ENCODE measurements at regions not wholly inside any gene's neighbourhood (a gene's known extent, or its start where the extent isn't known, plus 50 kb on each side); places are given as distances from the start of the nearest gene placed in this dataset.

DNA sequence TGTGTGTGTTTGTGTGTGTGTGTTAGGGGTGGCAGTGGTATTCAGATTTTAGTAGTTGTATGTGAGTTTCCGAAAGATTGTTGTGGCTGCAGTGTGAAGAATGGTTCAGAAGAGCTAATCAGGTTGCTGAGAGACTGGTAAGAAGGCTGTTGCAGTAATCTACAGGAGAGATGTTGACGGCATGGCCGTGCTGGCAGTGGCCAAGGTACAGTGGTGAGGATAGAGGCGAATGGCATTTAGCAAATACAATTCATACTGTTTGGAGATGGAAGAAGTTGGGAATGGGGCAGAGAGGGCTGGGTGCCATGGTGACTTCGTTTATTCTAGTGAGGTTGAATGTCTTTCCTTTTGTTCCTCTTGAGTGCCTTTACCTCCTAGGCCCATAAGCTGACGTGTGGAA, 77.5 kb upstream of the SPATA31D4 start (continued):
- TF ChIP-seq, protein P1, sequence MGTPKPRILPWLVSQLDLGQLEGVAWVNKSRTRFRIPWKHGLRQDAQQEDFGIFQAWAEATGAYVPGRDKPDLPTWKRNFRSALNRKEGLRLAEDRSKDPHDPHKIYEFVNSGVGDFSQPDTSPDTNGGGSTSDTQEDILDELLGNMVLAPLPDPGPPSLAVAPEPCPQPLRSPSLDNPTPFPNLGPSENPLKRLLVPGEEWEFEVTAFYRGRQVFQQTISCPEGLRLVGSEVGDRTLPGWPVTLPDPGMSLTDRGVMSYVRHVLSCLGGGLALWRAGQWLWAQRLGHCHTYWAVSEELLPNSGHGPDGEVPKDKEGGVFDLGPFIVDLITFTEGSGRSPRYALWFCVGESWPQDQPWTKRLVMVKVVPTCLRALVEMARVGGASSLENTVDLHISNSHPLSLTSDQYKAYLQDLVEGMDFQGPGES (IDR thresholded peaks at IDR 0.05), result no peak
- TF ChIP-seq PAX8 (IDR thresholded peaks at IDR 0.05), result no peak
- TF ChIP-seq, protein P2, sequence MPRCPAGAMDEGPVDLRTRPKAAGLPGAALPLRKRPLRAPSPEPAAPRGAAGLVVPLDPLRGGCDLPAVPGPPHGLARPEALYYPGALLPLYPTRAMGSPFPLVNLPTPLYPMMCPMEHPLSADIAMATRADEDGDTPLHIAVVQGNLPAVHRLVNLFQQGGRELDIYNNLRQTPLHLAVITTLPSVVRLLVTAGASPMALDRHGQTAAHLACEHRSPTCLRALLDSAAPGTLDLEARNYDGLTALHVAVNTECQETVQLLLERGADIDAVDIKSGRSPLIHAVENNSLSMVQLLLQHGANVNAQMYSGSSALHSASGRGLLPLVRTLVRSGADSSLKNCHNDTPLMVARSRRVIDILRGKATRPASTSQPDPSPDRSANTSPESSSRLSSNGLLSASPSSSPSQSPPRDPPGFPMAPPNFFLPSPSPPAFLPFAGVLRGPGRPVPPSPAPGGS (IDR thresholded peaks at IDR 0.05; ENCODE audit: borderline replicate concordance, insufficient read depth, low read depth, low read length, poor library complexity, severe bottlenecking), result no peak
- no peak for TF ChIP-seq GABPA (IDR thresholded peaks at IDR 0.05; ENCODE audit: low read depth)
- TF ChIP-seq CBFB (IDR thresholded peaks at IDR 0.05; ENCODE audit: low read depth), result no peak
- no peak for TF ChIP-seq HDGF (IDR thresholded peaks at IDR 0.05)
- no peak for TF ChIP-seq SMARCA5 (IDR thresholded peaks at IDR 0.05)

DNA sequence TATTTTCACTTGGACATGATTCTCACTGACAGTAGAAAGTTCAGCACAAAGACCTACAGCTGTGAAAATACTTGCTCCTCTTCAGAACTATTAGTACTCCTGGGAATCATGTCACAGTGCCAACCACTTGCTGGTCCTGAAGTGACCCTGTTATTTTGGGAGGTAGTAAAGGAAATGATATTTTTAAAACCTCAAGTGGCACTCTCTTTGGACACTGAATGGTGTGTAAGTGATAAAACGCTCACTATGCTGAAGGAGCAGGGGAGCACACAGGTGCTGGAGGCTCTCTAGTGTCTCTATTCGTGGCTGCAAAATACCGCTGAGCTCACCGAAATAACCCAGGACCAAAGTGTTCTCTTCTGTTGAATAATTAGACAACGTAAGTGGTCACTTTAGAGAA, 76.9 kb upstream of the SPATA31D4 start:
- SMC1A ChIA-PET (ENCODE audit: uncharacterized antibody, unreplicated experiment), result no interaction called here
- in situ Hi-C loops (cut with MboI), result no loop called here
- DNase-seq (ENCODE audit: low read depth, low spot score), result no peak
- TF ChIP-seq, protein P3, sequence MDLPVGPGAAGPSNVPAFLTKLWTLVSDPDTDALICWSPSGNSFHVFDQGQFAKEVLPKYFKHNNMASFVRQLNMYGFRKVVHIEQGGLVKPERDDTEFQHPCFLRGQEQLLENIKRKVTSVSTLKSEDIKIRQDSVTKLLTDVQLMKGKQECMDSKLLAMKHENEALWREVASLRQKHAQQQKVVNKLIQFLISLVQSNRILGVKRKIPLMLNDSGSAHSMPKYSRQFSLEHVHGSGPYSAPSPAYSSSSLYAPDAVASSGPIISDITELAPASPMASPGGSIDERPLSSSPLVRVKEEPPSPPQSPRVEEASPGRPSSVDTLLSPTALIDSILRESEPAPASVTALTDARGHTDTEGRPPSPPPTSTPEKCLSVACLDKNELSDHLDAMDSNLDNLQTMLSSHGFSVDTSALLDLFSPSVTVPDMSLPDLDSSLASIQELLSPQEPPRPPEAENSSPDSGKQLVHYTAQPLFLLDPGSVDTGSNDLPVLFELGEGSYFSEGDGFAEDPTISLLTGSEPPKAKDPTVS (IDR thresholded peaks at IDR 0.05; ENCODE audit: low read depth, low read length), result no peak
- TF ChIP-seq EGR1 (IDR thresholded peaks at IDR 0.05; ENCODE audit: borderline replicate concordance in 1 of 2, low read depth in 2 of 2, low read length in 2 of 2) (no peak), CREB1 (IDR thresholded peaks at IDR 0.05; ENCODE audit: low read depth) (no peak), FOXK2 (IDR thresholded peaks at IDR 0.05) (no peak), NRF1 (conservative IDR thresholded peaks at IDR 0.05; ENCODE audit: low read depth, low read length) (no peak), BMI1 (IDR thresholded peaks at IDR 0.05; ENCODE audit: borderline replicate concordance) (no peak), MTA2 (IDR thresholded peaks at IDR 0.05; ENCODE audit: low read depth) (no peak), PAX8 (IDR thresholded peaks at IDR 0.05) (no peak), NBN (IDR thresholded peaks at IDR 0.05) (no peak), YY1 (IDR thresholded peaks at IDR 0.05; ENCODE audit: low read depth, low read length) (no peak), TBL1XR1 (IDR thresholded peaks at IDR 0.05; ENCODE audit: low read depth, low read length) (no peak)
- TF ChIP-seq, protein P4, sequence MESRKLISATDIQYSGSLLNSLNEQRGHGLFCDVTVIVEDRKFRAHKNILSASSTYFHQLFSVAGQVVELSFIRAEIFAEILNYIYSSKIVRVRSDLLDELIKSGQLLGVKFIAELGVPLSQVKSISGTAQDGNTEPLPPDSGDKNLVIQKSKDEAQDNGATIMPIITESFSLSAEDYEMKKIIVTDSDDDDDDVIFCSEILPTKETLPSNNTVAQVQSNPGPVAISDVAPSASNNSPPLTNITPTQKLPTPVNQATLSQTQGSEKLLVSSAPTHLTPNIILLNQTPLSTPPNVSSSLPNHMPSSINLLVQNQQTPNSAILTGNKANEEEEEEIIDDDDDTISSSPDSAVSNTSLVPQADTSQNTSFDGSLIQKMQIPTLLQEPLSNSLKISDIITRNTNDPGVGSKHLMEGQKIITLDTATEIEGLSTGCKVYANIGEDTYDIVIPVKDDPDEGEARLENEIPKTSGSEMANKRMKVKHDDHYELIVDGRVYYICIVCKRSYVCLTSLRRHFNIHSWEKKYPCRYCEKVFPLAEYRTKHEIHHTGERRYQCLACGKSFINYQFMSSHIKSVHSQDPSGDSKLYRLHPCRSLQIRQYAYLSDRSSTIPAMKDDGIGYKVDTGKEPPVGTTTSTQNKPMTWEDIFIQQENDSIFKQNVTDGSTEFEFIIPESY (IDR thresholded peaks at IDR 0.05), result no peak
- TF ChIP-seq, protein P5, sequence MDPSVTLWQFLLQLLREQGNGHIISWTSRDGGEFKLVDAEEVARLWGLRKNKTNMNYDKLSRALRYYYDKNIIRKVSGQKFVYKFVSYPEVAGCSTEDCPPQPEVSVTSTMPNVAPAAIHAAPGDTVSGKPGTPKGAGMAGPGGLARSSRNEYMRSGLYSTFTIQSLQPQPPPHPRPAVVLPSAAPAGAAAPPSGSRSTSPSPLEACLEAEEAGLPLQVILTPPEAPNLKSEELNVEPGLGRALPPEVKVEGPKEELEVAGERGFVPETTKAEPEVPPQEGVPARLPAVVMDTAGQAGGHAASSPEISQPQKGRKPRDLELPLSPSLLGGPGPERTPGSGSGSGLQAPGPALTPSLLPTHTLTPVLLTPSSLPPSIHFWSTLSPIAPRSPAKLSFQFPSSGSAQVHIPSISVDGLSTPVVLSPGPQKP (IDR thresholded peaks at IDR 0.05; ENCODE audit: low read depth, low read length), result no peak

More for the DNA sequence above, 76.9 kb upstream of the SPATA31D4 start:
- no peaks in the 10 kb centered on the region for H3K79me2 ChIP-seq (ENCODE audit: control insufficient read depth, insufficient read depth, low read length)
- H4K20me1 ChIP-seq (ENCODE audit: control insufficient read depth, insufficient read depth), result no peaks in the 10 kb centered on the region
- no TSS peak for BruUV-seq (replicated peaks)
- ATAC-seq (no peak), FAIRE-seq (no peak)
- H3K27me3 ChIP-seq (replicated peaks in 1 of 2; ENCODE audit: control insufficient read depth in 2 of 2, insufficient read depth in 2 of 2, low read length in 1 of 2), result no peaks in the 10 kb centered on the region
- POLR2A ChIA-PET, result no interaction called here
- H2AFZ ChIP-seq (ENCODE audit: control insufficient read depth, low read depth, low read length), result no peak overlapping the region
- H3K9ac ChIP-seq (ENCODE audit: control insufficient read depth, insufficient read depth, low read length), result no peak overlapping the region
- no peaks in the 10 kb centered on the region for H3K9me3 ChIP-seq (replicated peaks; ENCODE audit: control insufficient read depth, insufficient read depth, low read length)
- intact Hi-C loops (cut with micrococcal nuclease; ENCODE audit: unreplicated experiment), result no loop called here
- WGBS (ENCODE audit: insufficient coverage, insufficient replicate concordance, low lambda C conversion rate, missing lambda C conversion rate), result 18% methylated on average over 5 of the region's 5 CpGs
- no peak overlapping the region for H3K4me2 ChIP-seq (ENCODE audit: control insufficient read depth, insufficient read depth)
- RAD21 ChIA-PET (ENCODE audit: unreplicated experiment), result no interaction called here
- H3K27ac ChIP-seq (ENCODE audit: control insufficient read depth, insufficient read depth), result no peak overlapping the region
- no peaks in the 10 kb centered on the region for H3K4me1 ChIP-seq (ENCODE audit: control insufficient read depth, insufficient read depth, low read length)
- no peak overlapping the region for H3K4me3 ChIP-seq
- no peaks in the 10 kb centered on the region for H3K36me3 ChIP-seq (ENCODE audit: control insufficient read depth in 2 of 2, insufficient read depth in 2 of 2, low read length in 1 of 2)
- CTCF ChIA-PET, result no interaction called here
